IMR-90 (cell line): ENCODE measurements at regions not wholly inside any gene's neighbourhood (a gene's known extent, or its start where the extent isn't known, plus 50 kb on each side); places are given as distances from the start of the nearest gene placed in this dataset.

ENCODE experiments used
- ATAC-seq: fragments of 200-7000 bp; cut with Tn5 transposase; 2 replicates; pipeline ENCODE4 v1.9.1; 2020; ENCODE audit warnings: low read depth, mild to moderate bottlenecking, moderate library complexity
- BruUV-seq: library from RNA; stranded (reverse); fragments of 400-500 nt; replicated peaks from 2 replicates; lab custom pipeline; 2021; lab: Mats Ljungman, UMichigan
- CTCF ChIA-PET: fragments of 300-600 bp; formaldehyde crosslinking; extraction: SDS; loops from one replicate; lab custom pipeline; 2021; ENCODE audit warnings: antibody characterized with exemption; lab: Yijun Ruan, JAX
- POLR2A ChIA-PET: fragments of 300-600 bp; sonication (Branson Sonifier 250); formaldehyde crosslinking; loops from one replicate; lab custom pipeline; 2022; ENCODE audit warnings: antibody characterized with exemption; ENCODE audit not compliant: unreplicated experiment; lab: Charles Lee
- DNase-seq: peaks from one replicate; pipeline ENCODE4 v3.0.0; 2013
- H2AFZ ChIP-seq: replicated peaks from 2 replicates; pipeline ENCODE3; 2013; ENCODE audit warnings: low read length, mild to moderate bottlenecking; ENCODE audit not compliant: poor library complexity
- H2AK5ac ChIP-seq: 2 replicates; pipeline ENCODE4 v1.6.1; 2013; ENCODE audit warnings: low read depth, low read length, inconsistent platforms
- H2AK9ac ChIP-seq: replicated peaks from 2 replicates; pipeline ENCODE3; 2013; ENCODE audit warnings: mild to moderate bottlenecking, low read depth, low read length, moderate library complexity; ENCODE audit not compliant: poor library complexity
- H2BK120ac ChIP-seq: 2 replicates; pipeline ENCODE4 v1.6.1; 2013; ENCODE audit warnings: low read depth, low read length, inconsistent platforms
- H2BK15ac ChIP-seq: 3 replicates; pipeline ENCODE4 v1.6.1; 2013; ENCODE audit warnings: low read depth, low read length, inconsistent platforms
- H2BK20ac ChIP-seq: 2 replicates; pipeline ENCODE4 v1.6.1; 2013; ENCODE audit warnings: low read depth, mild to moderate bottlenecking, inconsistent platforms, low read length, moderate library complexity
- H2BK5ac ChIP-seq: 2 replicates; pipeline ENCODE4 v1.6.1; 2013; ENCODE audit warnings: mild to moderate bottlenecking, low read depth, low read length, inconsistent platforms; ENCODE audit not compliant: poor library complexity, severe bottlenecking
- H3K14ac ChIP-seq: replicated peaks from 2 replicates; pipeline ENCODE4 v1.6.1; 2013; ENCODE audit warnings: low read depth, low read length, inconsistent platforms
- H3K18ac ChIP-seq: 2 replicates; pipeline ENCODE4 v1.6.1; 2013; ENCODE audit warnings: low read depth, low read length, control low read depth
- H3K23ac ChIP-seq: 2 replicates; pipeline ENCODE4 v1.6.1; 2013; ENCODE audit warnings: low read depth, low read length, inconsistent platforms
- H3K27ac ChIP-seq: 2 replicates; pipeline ENCODE4 v1.5.1; 2013; ENCODE audit warnings: mild to moderate bottlenecking, control low read depth, low read length; ENCODE audit not compliant: insufficient read depth
- H3K27me3 ChIP-seq: 2 replicates; pipeline ENCODE4 v1.6.1; 2013; ENCODE audit warnings: low read length; ENCODE audit not compliant: control insufficient read depth, insufficient read depth
- H3K36me3 ChIP-seq: 2 replicates; pipeline ENCODE4 v1.6.1; 2013; ENCODE audit warnings: low read length, mixed read lengths; ENCODE audit not compliant: control insufficient read depth, insufficient read depth
- H3K4ac ChIP-seq: 2 replicates; pipeline ENCODE4 v1.6.1; 2013; ENCODE audit warnings: low read depth, low read length, inconsistent platforms
- H3K4me1 ChIP-seq: 2 replicates; pipeline ENCODE4 v1.6.1; 2013; ENCODE audit warnings: low read length, mixed read lengths; ENCODE audit not compliant: control insufficient read depth, insufficient read depth
- H3K4me2 ChIP-seq: 2 replicates; pipeline ENCODE4 v1.6.1; 2013; ENCODE audit warnings: low read depth, mild to moderate bottlenecking, control low read depth, low read length, moderate library complexity
- H3K4me3 ChIP-seq: 2 replicates; pipeline ENCODE4 v1.5.1; 2013; ENCODE audit warnings: low read depth, mild to moderate bottlenecking, control low read depth, low read length, moderate library complexity; ENCODE audit not compliant: insufficient read depth
- H3K56ac ChIP-seq: 2 replicates; pipeline ENCODE4 v1.6.1; 2013; ENCODE audit warnings: low read length, inconsistent platforms; ENCODE audit not compliant: insufficient read depth; ENCODE audit errors: extremely low read depth
- H3K79me1 ChIP-seq, 2 experiments: 2 replicates each; pipeline ENCODE4 v1.6.1; 2013; ENCODE audit warnings: low read length in 2 of 2, inconsistent platforms in 1 of 2, low read depth in 1 of 2
- H3K9ac ChIP-seq: 2 replicates; pipeline ENCODE4 v1.6.1; 2013; ENCODE audit warnings: low read depth, low read length, control low read depth
- H3K9me1 ChIP-seq: 2 replicates; pipeline ENCODE4 v1.6.1; 2013; ENCODE audit warnings: low read length, inconsistent platforms; ENCODE audit not compliant: insufficient read depth
- H3K9me3 ChIP-seq: 2 replicates; pipeline ENCODE4 v1.6.1; 2013; ENCODE audit warnings: low read length; ENCODE audit not compliant: control insufficient read depth, insufficient read depth
- H4K20me1 ChIP-seq: 2 replicates; pipeline ENCODE4 v1.6.1; 2013; ENCODE audit warnings: low read length, inconsistent platforms; ENCODE audit not compliant: insufficient read depth
- H4K5ac ChIP-seq: 2 replicates; pipeline ENCODE4 v1.6.1; 2013; ENCODE audit warnings: mild to moderate bottlenecking, low read depth, low read length, control low read depth
- H4K8ac ChIP-seq, 2 experiments: 2 replicates each; pipeline ENCODE4 v1.6.1; 2013; ENCODE audit warnings: low read depth in 2 of 2, low read length in 2 of 2, control low read depth in 1 of 2, inconsistent platforms in 1 of 2
- H4K91ac ChIP-seq: 2 replicates; pipeline ENCODE4 v1.6.1; 2013; ENCODE audit warnings: low read depth, low read length, inconsistent platforms; ENCODE audit not compliant: insufficient read depth
- CHD1 ChIP-seq: IDR thresholded peaks from 2 replicates; pipeline ENCODE4 v1.6.1; 2012; ENCODE audit warnings: low read depth, low read length, improper control_type of control experiment
- RAD21 ChIP-seq: IDR thresholded peaks from 2 replicates; pipeline ENCODE4 v1.6.1; 2012; ENCODE audit warnings: low read length, improper control_type of control experiment
- WGBS, 2 experiments: methylation state at CpG; one replicate each; pipeline versions ENCODE4 v1.1.5 to v1.1.7; 2013; ENCODE audit warnings: missing lambda C conversion rate in 2 of 2; ENCODE audit not compliant: insufficient read length in 1 of 2; ENCODE audit errors: extremely low coverage in 2 of 2; 5-methylcytosine and 5-hydroxymethylcytosine counted together
- dilution Hi-C: fragments of 300-500 bp; cut with HindIII; formaldehyde crosslinking; loops from one replicate; pipeline ENCODE4 v1.14.3; 2018; ENCODE audit warnings: low sequenced_read_pairs; ENCODE audit not compliant: unreplicated experiment
- in situ Hi-C: fragments of 300-500 bp; cut with MboI; formaldehyde crosslinking; loops from 3 replicates; pipeline ENCODE4 v1.14.3; 2019; ENCODE audit warnings: low sequenced_read_pairs, inconsistent platforms, mixed read lengths
- intact Hi-C: fragments of 100-400 bp; cut with micrococcal nuclease; formaldehyde crosslinking; loops from 2 replicates; pipeline ENCODE4 v1.10.0; 2022

GRCh38 chrX:6729626-6730025 is 194.7 kb upstream of the VCX3A start:
- Histone ChIP-seq H3K4me2 (no peak overlapping the region), H3K4ac (no peak overlapping the region), H4K20me1 (no peaks in the 10 kb centered on the region), H3K9me1 (no peaks in the 10 kb centered on the region), H4K5ac (no peak overlapping the region), H3K27me3 (no peaks in the 10 kb centered on the region), H3K14ac (no peak overlapping the region), H3K9ac (no peak overlapping the region), H2BK120ac (no peak overlapping the region), H4K8ac (no peak overlapping the region), H3K27ac (no peak overlapping the region), H3K23ac (no peak overlapping the region), H2AFZ (no peak overlapping the region), H2BK15ac (no peak overlapping the region), H2AK9ac (no peak overlapping the region), H3K36me3 (no peaks in the 10 kb centered on the region), H3K18ac (no peak overlapping the region), H4K91ac (no peak overlapping the region), H3K4me3 (no peak overlapping the region), H3K4me1 (no peaks in the 10 kb centered on the region), H3K79me1 (no peaks in the 10 kb centered on the region), H2BK20ac (no peak overlapping the region), H2AK5ac (no peak overlapping the region), H3K9me3 (peaks cover 25% of the 10 kb centered on the region), H3K56ac (no peak overlapping the region), H2BK5ac (no peak overlapping the region)
- no peak for TF ChIP-seq RAD21
- no peak for TF ChIP-seq CHD1
- DNase-seq (no peak), ATAC-seq (no peak)
- ChIA-PET CTCF (no interaction called here), POLR2A (no interaction called here)
- WGBS, 2 experiments = 18% methylated on average over 6 of the region's 9 CpGs; no CpG with 5 or more reads in 1 of the 2 experiments
- BruUV-seq = no TSS peak
- dilution Hi-C loops (no loop called here), in situ Hi-C loops (no loop called here), intact Hi-C loops (no loop called here)
